T47D (cell line): ENCODE measurements at regions not wholly inside any gene's neighbourhood (a gene's known extent, or its start where the extent isn't known, plus 50 kb on each side); places are given as distances from the start of the nearest gene placed in this dataset.

ENCODE experiments used
- DNase-seq, 2 experiments: peaks; one replicate each; pipeline versions ENCODE4 v3.0.0 to v3.0.0-alpha.2; 2011 to 2012; ENCODE audit warnings: low read depth in 1 of 2, low spot score in 1 of 2
- JUND ChIP-seq: IDR thresholded peaks from 2 replicates; pipeline ENCODE4 v1.6.1; 2012; ENCODE audit warnings: low read depth
- in situ Hi-C: cut with HindIII; loops from 2 replicates; pipeline ENCODE4 v1.10.0; 2016; ENCODE audit warnings: low sequenced_read_pairs, low pct_unique_long_range_greater_than_20kb

GRCh38 chr4:136246876-136247275 is 1285.4 kb downstream of the PCDH18 start:
- in situ Hi-C loops: no loop called here
- no peak for TF ChIP-seq JUND
- no peak for DNase-seq

GRCh38 chr4:136241221-136241986 is 1290.9 kb downstream of the PCDH18 start:
- in situ Hi-C loops: no loop called here
- no peak for DNase-seq
- TF ChIP-seq JUND: no peak

GRCh38 chr4:136227315-136227714 is 1305.0 kb downstream of the PCDH18 start:
- TF ChIP-seq JUND: no peak
- no peak for DNase-seq
- in situ Hi-C loops: no loop called here

GRCh38 chr4:136219592-136220125 is 1312.6 kb downstream of the PCDH18 start:
- in situ Hi-C loops: no loop called here

GRCh38 chr4:136203199-136203598 is 1329.1 kb downstream of the PCDH18 start:
- in situ Hi-C loops: no loop called here
- no peak for DNase-seq
- no peak for TF ChIP-seq JUND

More at GRCh38 chr4:136219592-136220125, 1312.6 kb downstream of the PCDH18 start:
- no peak for DNase-seq
- TF ChIP-seq JUND: no peak

GRCh38 chr4:136198358-136198757 is 1333.9 kb downstream of the PCDH18 start:
- in situ Hi-C loops: no loop called here
- no peak for TF ChIP-seq JUND
- no peak for DNase-seq

- in situ Hi-C loops: no loop called here
- DNase-seq: no peak
- TF ChIP-seq JUND: no peak
These were observed 1337.3 kb downstream of the PCDH18 start for GRCh38 chr4:136194962-136195361.

GRCh38 chr4:136186650-136187049 is 1345.6 kb downstream of the PCDH18 start:
- in situ Hi-C loops: no loop called here

GRCh38 chr4:136183513-136183912 is 1348.8 kb downstream of the PCDH18 start:
- in situ Hi-C loops: no loop called here
- no peak for DNase-seq
- no peak for TF ChIP-seq JUND

More at GRCh38 chr4:136186650-136187049, 1345.6 kb downstream of the PCDH18 start:
- no peak for DNase-seq
- TF ChIP-seq JUND: no peak

- DNase-seq: no peak
- in situ Hi-C loops: no loop called here
- no peak for TF ChIP-seq JUND
These were observed 1375.3 kb downstream of the PCDH18 start for GRCh38 chr4:136156947-136157346.

GRCh38 chr4:136150046-136150445 is 1382.2 kb downstream of the PCDH18 start:
- in situ Hi-C loops: no loop called here
- no peak for DNase-seq
- no peak for TF ChIP-seq JUND

GRCh38 chr4:136136601-136137000 is 1395.7 kb downstream of the PCDH18 start:
- in situ Hi-C loops: no loop called here
- TF ChIP-seq JUND: no peak
- DNase-seq: no peak

- TF ChIP-seq JUND: no peak
- in situ Hi-C loops: no loop called here
- DNase-seq: no peak
These were observed 1408.0 kb downstream of the PCDH18 start for GRCh38 chr4:136124251-136124745.

GRCh38 chr4:136121426-136121825 is 1410.9 kb downstream of the PCDH18 start:
- in situ Hi-C loops: no loop called here
- DNase-seq: no peak
- no peak for TF ChIP-seq JUND
